ENCODE measurements at regions not wholly inside any gene's neighbourhood (a gene's known extent, or its start where the extent isn't known, plus 50 kb on each side); places are given as distances from the start of the nearest gene placed in this dataset.
"Not testable (repeated sequence)": the region's sequence is repeated elsewhere in the genome, so short reads cannot be mapped to it uniquely, and the experiment has no call there.

GRCh38 chr14:53448682-53449081 is 295.6 kb upstream of the DDHD1 start:
- no peak for DNase-seq

- no peak for DNase-seq
These were observed 291.7 kb upstream of the DDHD1 start for GRCh38 chr14:53444677-53445312.

- no peak for DNase-seq
These were observed 288.7 kb upstream of the DDHD1 start for GRCh38 chr14:53441789-53442188.

GRCh38 chr14:53437858-53438257 is 284.7 kb upstream of the DDHD1 start:
- no peak for DNase-seq

- peak; percentile 47 for DNase-seq
These were observed 279.3 kb upstream of the DDHD1 start for GRCh38 chr14:53432378-53432802.

- DNase-seq, result no peak
These were observed 277.7 kb upstream of the DDHD1 start for GRCh38 chr14:53430870-53431269.

- no peak for DNase-seq
These were observed 259.9 kb upstream of the DDHD1 start for GRCh38 chr14:53412819-53413675.

- peak; percentile 46 for DNase-seq
These were observed 258.0 kb upstream of the DDHD1 start for GRCh38 chr14:53411125-53411524.

GRCh38 chr14:53409969-53410368 is 256.8 kb upstream of the DDHD1 start:
- peak; percentile 51 for DNase-seq

GRCh38 chr14:53409289-53409688 is 256.2 kb upstream of the DDHD1 start:
- no peak for DNase-seq

GRCh38 chr14:53408175-53408879 is 255.2 kb upstream of the DDHD1 start:
- DNase-seq, result no peak

GRCh38 chr14:53406519-53406918 is 253.4 kb upstream of the DDHD1 start:
- DNase-seq, result no peak

- DNase-seq, result no peak
These were observed 248.5 kb upstream of the DDHD1 start for GRCh38 chr14:53401646-53402045.

GRCh38 chr14:53399057-53399456 is 245.9 kb upstream of the DDHD1 start:
- peak; percentile 75 for DNase-seq

GRCh38 chr14:53398616-53399015 is 245.5 kb upstream of the DDHD1 start:
- DNase-seq, result no peak

- DNase-seq, result not testable (repeated sequence)
These were observed 242.1 kb upstream of the DDHD1 start for GRCh38 chr14:53395267-53395666.

- DNase-seq, result peak; percentile 95
These were observed 238.6 kb upstream of the DDHD1 start for GRCh38 chr14:53391631-53392285.

GRCh38 chr14:53391156-53391555 is 238.0 kb upstream of the DDHD1 start:
- DNase-seq, result peak; percentile 86

GRCh38 chr14:53390008-53390407 is 236.9 kb upstream of the DDHD1 start:
- no peak for DNase-seq

GRCh38 chr14:53389202-53389601 is 236.1 kb upstream of the DDHD1 start:
- peak; percentile 48 for DNase-seq

GRCh38 chr14:53386362-53386761 is 233.2 kb upstream of the DDHD1 start:
- DNase-seq, result no peak

GRCh38 chr14:53384536-53384935 is 231.4 kb upstream of the DDHD1 start:
- no peak for DNase-seq

- DNase-seq, result no peak
These were observed 230.9 kb upstream of the DDHD1 start for GRCh38 chr14:53384073-53384472.
